HG03139 (cell line): ENCODE measurements at regions not wholly inside any gene's neighbourhood (a gene's known extent, or its start where the extent isn't known, plus 50 kb on each side); places are given as distances from the start of the nearest gene placed in this dataset.
"Not testable (repeated sequence)": the region's sequence is repeated elsewhere in the genome, so short reads cannot be mapped to it uniquely, and the experiment has no call there.

Experiments
- ATAC-seq: cut with Tn5 transposase; IDR thresholded peaks from one replicate; pipeline ENCODE4 v1.9.1; 2021; ENCODE audit not compliant: unreplicated experiment

DNA sequence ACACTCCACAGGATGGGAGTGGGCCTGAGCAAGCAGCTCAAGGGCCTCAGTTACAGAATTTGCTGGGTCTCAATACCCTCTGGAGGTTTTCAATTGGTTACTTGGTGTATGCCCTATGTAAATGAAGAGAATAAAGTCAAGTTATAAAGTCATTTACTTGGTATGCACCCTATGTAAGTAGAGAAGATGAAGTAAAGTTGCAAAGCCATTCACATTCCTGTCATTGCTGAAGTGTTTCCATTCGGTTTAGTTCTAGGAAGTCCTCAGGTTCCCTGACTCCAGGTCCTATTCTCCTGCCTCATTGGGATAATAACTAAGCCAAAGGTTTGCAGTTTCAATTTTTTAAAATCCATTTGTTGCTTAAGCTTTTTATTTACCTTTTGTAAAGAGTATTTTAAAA lies 272.6 kb upstream of the NPSR1 start:
- ATAC-seq = no peak

DNA sequence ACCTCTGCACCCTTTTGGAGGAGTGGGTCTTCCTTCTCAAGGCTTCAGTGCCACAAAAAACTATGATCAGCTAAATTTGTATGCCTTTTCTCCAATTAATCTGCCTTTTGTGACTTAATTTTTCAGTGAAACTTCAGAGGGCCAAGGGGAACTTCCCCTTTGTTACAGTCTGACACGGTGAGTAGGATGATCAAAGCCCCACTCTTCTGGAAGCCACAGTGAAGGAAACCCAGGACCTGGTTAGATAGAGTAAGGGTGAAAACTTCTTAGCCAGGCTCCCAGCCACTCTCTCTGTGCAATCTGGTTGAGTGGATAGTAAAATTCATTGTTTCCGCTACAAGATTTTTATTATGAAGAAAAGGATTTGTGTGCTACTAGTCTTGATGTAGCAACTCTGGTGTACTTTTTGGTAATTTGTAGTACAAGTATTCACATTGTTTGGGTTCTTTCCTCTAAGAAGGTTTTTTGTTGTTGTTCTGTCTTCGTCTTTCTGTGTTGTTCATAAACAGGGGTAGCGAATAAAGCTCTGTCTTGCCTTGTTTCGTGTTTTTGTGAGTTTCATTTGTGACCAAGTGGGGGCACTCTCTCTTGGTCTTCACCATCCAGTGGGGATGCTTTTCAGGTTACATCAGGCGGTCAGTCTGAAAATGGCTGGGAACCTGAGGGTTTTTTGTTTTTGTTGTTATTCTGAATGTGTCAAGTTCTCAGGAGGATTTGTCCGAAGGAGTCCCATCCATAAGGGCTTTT lies 268.5 kb upstream of the NPSR1 start:
- no peak for ATAC-seq

DNA sequence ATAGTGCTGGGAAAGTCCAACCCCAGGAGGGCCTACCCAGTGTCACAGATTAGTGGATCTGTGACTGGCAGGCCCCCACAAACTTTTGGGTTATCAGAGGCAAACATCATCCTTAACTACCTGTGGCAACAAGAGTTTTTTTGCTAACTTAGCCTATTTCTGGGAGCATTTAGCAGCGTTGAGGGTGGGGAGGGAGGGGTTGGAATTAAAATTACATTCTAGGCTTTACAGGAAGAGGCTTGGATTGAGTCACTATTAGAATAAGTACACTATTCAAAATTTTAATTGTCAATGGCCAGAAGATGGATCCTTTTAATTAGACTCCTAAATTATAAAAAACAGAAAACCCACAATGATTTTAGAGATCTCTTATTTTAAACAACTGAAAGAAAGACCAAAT lies 267.9 kb upstream of the NPSR1 start:
- no peak for ATAC-seq

DNA sequence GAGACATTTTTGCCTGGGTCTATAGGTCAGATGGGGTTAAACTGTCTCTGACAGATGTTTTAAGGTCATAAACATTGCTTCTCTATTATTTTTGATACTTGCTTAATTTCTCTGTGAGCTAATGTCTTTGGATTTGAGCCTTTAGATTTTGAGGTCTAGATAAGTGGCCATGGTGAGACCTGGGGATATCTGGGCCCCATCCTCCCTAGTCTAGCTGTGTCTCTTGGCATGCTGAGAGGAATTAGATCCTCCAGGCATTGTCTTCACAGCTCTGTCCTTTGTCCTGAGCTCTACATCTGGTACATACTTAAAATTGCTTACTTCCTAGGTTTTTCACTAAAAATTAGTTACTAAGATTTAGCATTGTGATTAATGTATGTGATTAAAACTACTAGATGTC lies 265.0 kb upstream of the NPSR1 start:
- ATAC-seq = no peak

DNA sequence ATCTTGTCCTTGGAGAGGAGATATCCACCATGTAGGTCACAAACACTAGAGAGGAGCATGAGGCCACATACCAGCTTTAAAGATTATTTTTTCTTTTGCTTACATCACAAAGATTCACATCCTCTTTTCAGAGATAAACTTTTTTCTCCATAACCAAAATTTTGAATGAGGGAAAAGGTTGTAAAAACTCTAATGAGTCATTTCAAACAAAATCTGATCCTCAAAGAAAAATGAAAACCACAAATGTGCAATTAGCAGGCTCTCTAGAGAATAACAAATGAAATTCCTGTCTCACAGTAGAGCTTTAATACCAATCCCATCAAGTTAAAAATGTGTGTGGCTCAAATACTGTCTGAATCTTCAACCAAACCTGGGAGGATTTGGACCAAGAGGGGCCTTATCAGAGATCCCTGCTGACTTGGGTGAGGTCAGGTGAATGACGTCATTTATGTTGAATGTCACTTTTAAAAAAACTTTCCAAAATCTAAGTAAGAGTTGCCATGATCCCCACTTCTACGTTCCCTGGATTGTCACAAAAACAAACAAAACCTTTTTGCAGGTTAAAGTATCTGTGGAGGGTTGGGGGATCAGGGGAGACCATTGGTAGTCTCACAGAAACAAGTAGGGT lies 261.5 kb upstream of the NPSR1 start:
- no peak for ATAC-seq

DNA sequence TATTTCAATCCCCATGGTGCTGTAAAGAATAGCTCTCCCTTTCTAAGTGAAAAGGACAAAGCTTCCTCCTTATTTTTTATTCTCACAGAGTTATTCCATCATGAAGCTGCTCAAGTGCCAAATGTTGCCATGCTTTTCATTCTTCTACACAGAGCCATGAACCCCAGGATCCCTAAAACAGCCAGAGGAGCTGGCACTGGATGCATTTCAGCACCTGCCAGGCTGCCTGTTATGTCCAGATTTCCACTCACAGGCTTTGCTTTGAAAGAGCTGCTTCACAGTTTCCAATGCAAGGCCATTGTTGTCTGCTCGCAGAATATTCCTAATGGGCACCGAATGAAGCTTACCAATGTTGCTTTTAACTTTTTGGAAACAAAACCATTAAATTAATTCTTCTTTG lies 256.2 kb upstream of the NPSR1 start:
- no peak for ATAC-seq

DNA sequence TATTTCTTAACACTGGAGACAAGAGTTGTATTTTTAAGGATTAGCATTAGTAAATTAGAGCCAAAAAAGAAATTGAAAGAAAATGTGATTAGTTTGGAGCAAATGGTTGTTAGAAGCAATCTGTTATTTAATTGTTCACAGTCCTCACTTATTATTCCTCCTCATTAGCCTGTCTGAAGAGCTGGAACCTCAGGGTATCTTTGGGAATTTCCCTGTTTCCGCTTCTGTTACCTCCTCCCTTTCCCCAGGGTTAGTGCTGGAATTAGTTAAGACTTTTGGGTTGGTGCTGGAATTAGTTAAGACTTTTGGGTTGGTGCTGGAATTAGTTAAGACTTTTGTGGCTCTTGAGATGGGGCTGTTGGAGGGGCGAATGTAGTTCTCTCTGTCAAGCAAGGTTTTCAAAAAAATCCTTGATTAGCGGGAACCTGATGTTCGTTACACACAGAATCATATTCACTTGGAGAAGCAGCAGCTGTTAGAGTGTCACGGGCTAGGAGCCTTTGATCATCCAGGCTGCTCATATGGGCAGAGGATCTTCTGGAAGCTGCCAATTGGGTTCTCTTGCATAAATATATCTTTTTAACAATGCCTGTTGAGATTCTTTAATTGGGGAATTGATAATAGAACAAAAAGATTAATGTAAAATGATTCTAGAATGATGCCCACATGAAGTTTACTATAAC lies 251.0 kb upstream of the NPSR1 start:
- ATAC-seq = no peak

DNA sequence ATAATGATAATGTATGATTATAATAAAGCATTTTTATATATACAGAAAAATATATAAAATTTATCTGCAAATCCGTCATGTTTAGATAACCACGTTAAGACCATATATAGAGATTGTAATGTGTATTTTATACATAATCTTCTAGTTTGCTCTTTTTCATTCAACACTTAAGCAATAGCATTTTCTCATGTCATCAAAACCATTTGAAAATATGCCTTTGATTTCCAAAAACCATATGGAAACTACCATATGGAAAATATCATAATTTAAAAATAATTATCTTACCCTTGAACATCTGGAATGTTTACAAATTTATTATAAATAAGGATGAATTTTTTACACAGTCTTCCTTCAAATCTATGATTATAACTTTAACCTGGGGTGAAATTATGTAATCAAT lies 250.4 kb upstream of the NPSR1 start:
- ATAC-seq = no peak

DNA sequence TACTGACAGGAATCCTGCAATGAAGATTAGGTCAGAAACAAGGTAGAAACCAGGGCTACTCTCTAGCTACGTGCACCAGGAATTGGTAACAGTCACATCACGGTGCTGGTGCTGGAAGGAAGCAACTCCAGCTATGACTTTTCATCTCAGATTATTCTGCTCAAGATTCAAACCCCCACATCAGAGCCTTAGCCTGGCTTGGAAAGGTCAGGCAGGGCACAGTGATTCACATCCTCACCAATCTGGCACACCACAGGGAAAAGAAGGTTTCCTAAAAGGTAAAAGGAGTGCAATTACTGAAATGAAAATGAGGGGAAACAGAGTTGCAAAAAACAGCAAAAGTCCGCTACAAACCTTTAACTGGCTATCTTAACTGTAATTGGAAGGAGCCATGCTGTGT lies 240.2 kb upstream of the NPSR1 start:
- ATAC-seq = no peak

DNA sequence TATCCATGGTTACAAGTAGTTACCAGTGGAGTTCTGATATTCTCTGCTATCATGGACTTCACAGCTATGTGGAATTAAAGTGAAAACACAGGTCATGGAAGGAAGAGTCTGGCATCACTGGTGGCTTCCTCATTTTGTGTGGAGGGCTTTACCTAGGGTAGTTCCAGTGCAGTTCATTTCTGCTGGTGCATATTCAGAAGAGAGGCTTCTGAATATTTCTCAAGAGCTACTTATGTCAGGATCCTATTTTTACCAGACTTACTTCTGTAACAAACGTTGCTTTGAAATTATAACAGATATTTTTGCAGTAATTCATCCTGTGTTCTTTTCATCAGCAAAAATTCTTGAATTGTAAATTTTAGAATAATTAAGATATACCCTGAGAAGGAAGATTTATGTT lies 236.5 kb upstream of the NPSR1 start:
- no peak for ATAC-seq

DNA sequence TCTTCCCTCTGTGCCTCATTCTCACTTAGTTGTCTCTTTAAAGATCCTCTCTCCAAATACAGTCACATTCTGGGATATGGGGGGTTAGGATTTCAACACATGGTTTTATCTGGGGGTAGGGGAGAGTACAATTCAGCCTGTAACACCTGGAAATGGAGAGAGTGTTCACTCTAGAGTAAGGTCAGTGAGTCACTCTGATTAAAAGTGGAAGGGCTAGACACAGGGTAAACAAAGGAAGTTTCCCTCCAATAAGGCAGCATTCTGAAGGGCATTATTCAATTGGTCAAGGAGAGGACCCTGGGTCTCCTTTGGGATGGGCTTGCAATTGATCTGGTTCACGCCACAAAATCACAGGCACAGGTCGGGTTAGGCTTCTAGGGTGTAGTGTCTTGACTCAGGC lies 232.8 kb upstream of the NPSR1 start:
- ATAC-seq = no peak

DNA sequence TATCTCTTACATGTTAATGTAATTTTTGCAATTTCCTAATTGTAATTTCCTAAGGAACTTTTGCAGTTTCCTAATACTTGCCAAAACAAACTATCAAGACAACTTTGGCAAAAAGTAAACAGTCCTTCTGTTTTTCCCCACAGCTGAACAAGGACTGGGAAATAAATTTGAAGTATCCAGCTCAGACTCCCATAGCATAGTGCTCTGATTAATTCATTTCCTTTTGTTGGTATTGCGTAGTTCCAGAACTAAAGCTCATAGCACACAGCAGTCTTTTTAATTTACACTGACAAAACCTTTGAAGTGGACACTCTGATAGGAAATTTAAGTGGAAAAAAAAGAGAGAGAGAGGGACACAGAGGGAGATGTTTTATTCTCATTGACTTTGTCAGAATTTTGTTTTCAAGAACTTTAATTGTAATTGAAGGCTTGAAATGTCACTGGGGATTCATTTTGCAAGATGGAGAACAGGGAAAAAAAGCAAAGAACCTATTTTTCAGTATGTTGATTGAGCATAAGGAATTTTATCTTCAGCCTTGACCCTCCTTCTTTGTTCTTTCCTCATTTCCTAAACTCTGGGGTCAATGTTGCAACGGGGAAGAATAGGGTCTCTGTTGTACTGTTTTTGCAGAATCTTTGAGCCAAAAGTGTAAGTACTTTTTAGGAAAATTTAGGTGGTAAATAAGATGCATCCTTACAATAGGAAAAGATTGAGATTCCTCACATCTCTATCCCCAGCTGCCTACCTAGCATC lies 232.2 kb upstream of the NPSR1 start:
- no peak for ATAC-seq

DNA sequence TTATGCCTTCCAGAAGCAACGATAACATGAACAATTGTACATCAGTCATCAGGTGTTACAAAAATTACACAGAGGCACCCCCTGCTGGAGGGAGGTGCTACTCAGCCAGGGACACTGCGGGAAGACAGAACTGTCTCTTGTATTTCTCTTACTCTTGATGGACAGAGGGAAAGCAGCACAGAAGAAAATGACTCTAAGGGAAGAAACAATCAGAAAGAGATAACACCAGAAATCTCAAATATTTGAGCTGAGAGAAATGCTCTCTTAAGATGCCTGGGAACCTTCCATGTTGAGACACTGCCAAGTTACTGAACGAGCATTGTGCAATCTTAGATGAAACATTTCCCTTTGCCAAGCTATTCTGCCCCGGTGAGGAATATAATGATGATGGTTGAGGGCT lies 227.6 kb upstream of the NPSR1 start:
- ATAC-seq = no peak

DNA sequence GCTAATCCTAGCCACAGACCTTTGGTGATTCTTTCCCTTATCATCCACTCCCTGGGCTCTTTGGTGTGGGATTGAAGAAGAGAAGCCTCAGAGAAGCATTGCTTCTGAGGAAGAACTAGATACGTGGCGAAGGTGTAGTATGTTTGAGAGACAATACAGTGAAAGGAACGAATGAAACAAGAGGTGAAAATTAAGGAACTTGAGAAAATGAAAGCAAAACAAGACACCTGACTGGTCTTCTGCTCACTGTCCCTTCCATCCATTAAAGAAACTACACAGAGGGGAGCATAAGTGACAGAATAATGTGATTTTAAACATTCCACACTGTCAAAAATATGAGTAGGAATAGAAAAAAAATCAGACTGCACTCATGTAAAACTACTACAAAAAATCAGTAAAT lies 219.6 kb upstream of the NPSR1 start:
- no peak for ATAC-seq

DNA sequence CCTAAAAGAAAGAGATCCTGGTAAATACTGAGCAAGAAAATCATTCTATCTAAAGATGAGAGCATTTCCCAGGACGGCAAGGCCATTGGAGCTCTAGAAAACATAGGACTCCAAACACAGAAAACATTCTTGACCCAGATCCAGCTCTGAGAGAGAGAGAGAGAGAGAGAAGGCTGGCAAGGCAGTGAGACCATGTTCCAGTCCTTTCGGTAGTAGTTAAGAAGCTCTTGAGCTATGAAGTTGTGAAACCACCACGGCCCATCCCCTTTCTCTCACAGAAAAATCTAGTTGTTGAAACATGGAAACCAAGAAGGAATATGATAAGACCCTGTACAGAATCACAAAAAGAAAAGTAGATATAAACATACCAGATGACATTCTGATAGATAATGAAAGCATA lies 212.4 kb upstream of the NPSR1 start:
- ATAC-seq = no peak

DNA sequence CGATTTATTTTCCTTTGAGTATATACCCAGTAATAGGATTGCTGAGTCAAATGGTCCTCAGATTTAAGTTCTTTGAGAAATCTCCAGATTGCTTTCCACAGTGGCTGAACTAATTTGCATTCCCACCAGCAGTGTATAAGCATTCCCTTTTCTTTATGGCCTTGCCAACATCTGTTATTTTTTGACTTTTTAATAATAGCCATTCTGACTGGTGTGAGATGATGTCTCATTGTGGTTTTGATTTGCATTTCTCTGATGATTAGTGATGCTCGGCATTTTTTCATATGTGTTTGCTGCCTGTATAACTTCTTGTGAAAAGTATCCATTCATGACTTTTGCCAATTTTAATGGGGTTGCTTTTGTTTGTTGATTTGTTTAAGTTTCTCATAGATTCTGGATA lies 209.5 kb upstream of the NPSR1 start:
- not testable (repeated sequence) for ATAC-seq

DNA sequence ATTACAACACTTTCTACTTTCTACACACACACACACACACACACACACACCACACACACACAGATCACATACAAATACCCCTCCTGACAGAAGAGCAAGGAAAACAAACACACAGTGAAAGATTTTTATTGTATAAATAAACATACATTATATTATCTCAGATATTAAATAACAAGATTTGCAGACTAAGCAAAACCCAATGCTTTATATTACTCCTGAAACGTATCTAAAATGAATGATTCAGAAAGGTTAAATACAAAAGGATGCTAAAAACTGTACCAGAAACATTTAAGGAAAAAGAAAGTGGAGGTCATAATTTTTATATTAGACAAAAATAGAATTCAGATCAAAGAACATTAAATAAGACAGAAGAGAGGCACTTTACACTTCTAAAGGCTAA lies 208.3 kb upstream of the NPSR1 start:
- no peak for ATAC-seq

DNA sequence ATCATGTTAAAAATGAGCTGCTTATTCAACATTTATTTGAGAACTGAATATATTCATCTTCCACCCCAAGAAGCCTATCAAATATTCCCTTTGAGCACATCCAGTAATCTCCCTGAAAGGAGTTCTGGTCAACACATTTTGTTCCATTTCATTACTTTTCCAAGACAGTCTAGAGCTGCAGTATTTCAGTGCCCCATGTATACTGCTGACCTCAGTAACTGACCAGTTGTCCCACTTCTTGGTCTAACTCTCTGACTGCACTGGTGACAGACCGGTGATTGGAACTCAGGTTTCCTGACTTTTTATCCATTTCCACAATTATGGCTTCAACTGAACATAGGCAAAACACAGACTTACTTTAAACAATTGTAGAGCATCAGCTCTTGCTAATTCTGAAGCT lies 206.8 kb upstream of the NPSR1 start:
- no peak for ATAC-seq

DNA sequence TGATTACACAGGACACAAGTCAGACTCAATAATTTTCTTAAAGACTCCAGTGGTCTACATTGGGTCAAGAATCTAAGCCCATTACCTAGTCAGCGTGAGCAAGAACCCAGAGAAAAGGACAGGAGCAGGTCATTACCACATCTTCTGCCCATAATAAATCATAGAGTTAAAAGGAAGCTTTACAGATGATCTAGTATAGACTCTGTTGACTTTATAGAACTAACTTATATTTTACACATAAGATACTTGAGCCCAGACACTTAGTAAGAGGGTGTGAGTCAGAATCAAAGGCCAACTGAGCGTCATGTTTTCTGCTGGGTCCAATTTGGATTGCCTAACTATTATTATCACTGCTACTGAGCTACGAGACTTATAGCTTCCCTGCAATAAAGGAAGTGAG lies 206.1 kb upstream of the NPSR1 start:
- ATAC-seq = no peak

DNA sequence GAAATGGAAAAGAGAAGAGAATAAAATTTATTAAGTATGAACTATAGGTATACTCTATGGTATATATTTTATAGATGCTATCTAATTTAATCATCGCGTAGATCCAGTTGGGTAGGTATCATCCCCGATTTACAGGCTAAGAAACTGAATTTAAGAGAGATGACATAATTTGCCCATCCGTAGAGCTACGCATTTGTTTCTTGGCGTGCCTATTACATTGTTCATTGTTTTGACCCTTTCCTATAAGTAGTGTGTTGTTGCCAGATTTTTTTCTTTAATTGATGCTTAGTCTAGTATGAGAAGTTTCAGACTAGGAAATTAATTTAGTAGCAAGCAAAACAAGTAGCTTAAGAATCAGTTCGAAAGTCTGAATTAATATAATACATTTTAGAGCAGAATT lies 205.7 kb upstream of the NPSR1 start:
- no peak for ATAC-seq

DNA sequence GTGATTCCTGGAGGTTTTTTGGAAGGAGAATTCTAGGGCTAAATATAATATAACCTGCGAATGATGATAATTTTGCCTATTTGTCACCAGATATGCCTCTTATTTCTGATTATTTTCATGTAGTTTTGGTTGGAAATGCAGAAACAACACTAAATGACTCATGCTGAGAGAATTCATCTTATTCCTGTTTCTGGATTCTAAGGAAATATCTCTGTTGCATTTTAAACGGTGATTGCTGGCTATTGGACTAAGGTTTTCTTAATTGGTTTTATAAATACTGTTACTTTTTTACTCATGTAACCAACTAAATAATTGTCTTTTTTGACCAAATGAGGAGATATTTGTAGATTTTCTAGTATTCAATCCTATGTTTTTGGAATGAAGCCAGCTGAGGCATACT lies 204.9 kb upstream of the NPSR1 start:
- no peak for ATAC-seq

DNA sequence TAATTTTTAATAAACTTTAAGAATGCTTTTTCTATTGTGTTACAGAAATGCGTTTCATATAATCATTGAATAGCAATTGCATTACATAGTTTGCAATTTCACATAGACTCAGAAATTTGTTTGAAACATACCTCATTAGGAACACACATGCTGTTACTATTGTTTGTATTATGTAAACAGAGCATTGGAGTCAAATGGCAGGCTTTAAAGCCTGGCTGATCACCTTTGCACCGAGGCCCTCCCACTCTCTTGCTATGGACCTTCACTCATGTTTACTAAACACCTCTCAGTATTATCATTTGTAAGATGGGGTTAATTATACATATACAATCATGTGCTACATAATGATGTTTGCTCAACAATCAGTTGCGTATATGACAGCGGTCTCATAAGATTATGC lies 203.6 kb upstream of the NPSR1 start:
- ATAC-seq = no peak
